Medulla oblongata (tissue), 1 donor: ENCODE measurements at regions not wholly inside any gene's neighbourhood (a gene's known extent, or its start where the extent isn't known, plus 50 kb on each side); places are given as distances from the start of the nearest gene placed in this dataset.
A peak's percentile ranks its signal among the peaks of the same experiment; 100 is the strongest.
"Not testable (repeated sequence)": the region's sequence is repeated elsewhere in the genome, so short reads cannot be mapped to it uniquely, and the experiment has no call there.

Source experiments
- DNase-seq: peaks from one replicate; pipeline ENCODE4 v3.0.0-alpha.2; 2015; ENCODE audit errors: extremely low spot score

GRCh38 chr7:114364151-114364550 is 50.5 kb upstream of the FOXP2 start:
- DNase-seq: peak; percentile 5

GRCh38 chr7:114363292-114363691 is 51.3 kb upstream of the FOXP2 start:
- no peak for DNase-seq

GRCh38 chr7:114358911-114359310 is 55.7 kb upstream of the FOXP2 start:
- no peak for DNase-seq

GRCh38 chr7:114356133-114356532 is 58.5 kb upstream of the FOXP2 start:
- DNase-seq: no peak

- no peak for DNase-seq
These were observed 60.3 kb upstream of the FOXP2 start for GRCh38 chr7:114354306-114354705.

GRCh38 chr7:114345494-114345893 is 69.1 kb upstream of the FOXP2 start:
- no peak for DNase-seq

- no peak for DNase-seq
These were observed 70.5 kb upstream of the FOXP2 start for GRCh38 chr7:114343949-114344708.

GRCh38 chr7:114342431-114343179 is 72.0 kb upstream of the FOXP2 start:
- no peak for DNase-seq

GRCh38 chr7:114341648-114342047 is 73.0 kb upstream of the FOXP2 start:
- DNase-seq: no peak

GRCh38 chr7:114334989-114335388 is 79.6 kb upstream of the FOXP2 start:
- DNase-seq: no peak

GRCh38 chr7:114329458-114329857 is 85.2 kb upstream of the FOXP2 start:
- not testable (repeated sequence) for DNase-seq

- DNase-seq: no peak
These were observed 97.0 kb upstream of the FOXP2 start for GRCh38 chr7:114317450-114318098.

- no peak for DNase-seq
These were observed 102.0 kb upstream of the FOXP2 start for GRCh38 chr7:114312649-114313048.

- no peak for DNase-seq
These were observed 104.1 kb upstream of the FOXP2 start for GRCh38 chr7:114310345-114311110.

GRCh38 chr7:114309729-114310128 is 104.9 kb upstream of the FOXP2 start:
- no peak for DNase-seq

- no peak for DNase-seq
These were observed 111.3 kb upstream of the FOXP2 start for GRCh38 chr7:114303301-114303700.

- no peak for DNase-seq
These were observed 111.8 kb upstream of the FOXP2 start for GRCh38 chr7:114302858-114303257.

GRCh38 chr7:114298011-114298410 is 116.6 kb upstream of the FOXP2 start:
- DNase-seq: no peak

GRCh38 chr7:114297121-114297520 is 117.5 kb upstream of the FOXP2 start:
- DNase-seq: no peak

GRCh38 chr7:114295522-114295921 is 119.1 kb upstream of the FOXP2 start:
- DNase-seq: no peak

GRCh38 chr7:114294036-114294435 is 120.6 kb upstream of the FOXP2 start:
- DNase-seq: no peak
